Left lung (tissue), 4 donors: ENCODE measurements at regions not wholly inside any gene's neighbourhood (a gene's known extent, or its start where the extent isn't known, plus 50 kb on each side); places are given as distances from the start of the nearest gene placed in this dataset.

Experiments used
- ATAC-seq: fragments of 200-7000 bp; cut with Tn5 transposase; one replicate; pipeline ENCODE4 v1.9.1; 2020; ENCODE audit warnings: moderate library complexity
- DNase-seq, 4 donors: peaks; one replicate each; pipeline ENCODE4 v3.0.0-alpha.2; 2013 to 2020
- H3K27ac ChIP-seq, 2 donors: fragments of 200-600 bp; sonication (generic) in 1 of 2; one replicate each; pipeline versions ENCODE4 v1.5.0 to v1.8.0; 2020 to 2021
- H3K27me3 ChIP-seq, 2 donors: fragments of 200-600 bp; sonication (generic) in 1 of 2; one replicate each; pipeline versions ENCODE4 v1.5.0 to v1.8.0; 2020 to 2021
- H3K36me3 ChIP-seq, 2 donors: fragments of 200-600 bp; sonication (generic) in 1 of 2; one replicate each; pipeline versions ENCODE4 v1.5.0 to v1.8.0; 2020 to 2021
- H3K4me1 ChIP-seq, 2 donors: fragments of 200-600 bp; one replicate each; pipeline ENCODE4 v1.8.0; 2021
- H3K4me3 ChIP-seq, 2 donors: fragments of 200-600 bp; sonication (generic) in 1 of 2; one replicate each; pipeline versions ENCODE4 v1.5.0 to v1.8.0; 2020 to 2021; ENCODE audit warnings: mild to moderate bottlenecking in 1 of 2
- H3K9me3 ChIP-seq, 2 donors: fragments of 200-600 bp; sonication (generic) in 1 of 2; one replicate each; pipeline versions ENCODE4 v1.5.0 to v1.8.0; 2020 to 2021
- CTCF ChIP-seq, 2 donors: fragments of 200-600 bp; sonication (generic) in 1 of 2; IDR thresholded peaks; one replicate each; pipeline versions ENCODE4 v1.5.0 to v1.8.0; 2021; ENCODE audit warnings: antibody characterized with exemption in 2 of 2
- intact Hi-C, 2 donors: fragments of 100-400 bp; cut with DNase I; formaldehyde crosslinking; loops; one replicate each; pipeline versions ENCODE4 v1.11.2 to v1.14.2; 2022
- donor health status: DM: no; HTN: yes; CAD: no.
- donor health status: DM: no; HTN: no; CAD: no.

DNA sequence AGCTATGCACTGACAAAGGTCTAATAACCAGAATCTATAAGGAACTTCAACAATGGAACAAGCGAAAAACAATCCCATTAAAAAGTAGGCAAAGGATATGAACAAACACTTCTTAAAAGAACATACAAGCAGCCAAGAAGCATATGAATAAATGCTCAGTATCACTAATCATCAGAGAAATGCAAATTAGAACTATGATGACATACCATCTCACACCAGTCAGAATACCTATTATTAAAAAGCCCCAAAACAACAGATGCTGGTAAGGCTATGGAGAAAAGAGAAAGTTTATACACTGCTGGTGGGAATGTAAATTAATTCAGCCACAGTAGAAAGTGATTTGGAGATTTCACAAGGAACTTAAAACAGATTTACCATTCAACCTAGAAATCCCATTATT is 211.8 kb downstream of the EDN1 start:
- ATAC-seq (no peak), DNase-seq (no peak)
- Histone ChIP-seq H3K27me3 (no peaks in the 10 kb centered on the region), H3K27ac (no peak overlapping the region), H3K4me1 (no peaks in the 10 kb centered on the region), H3K9me3 (no peaks in the 10 kb centered on the region), H3K36me3 (peaks cover 0 to 4% of the 10 kb centered on the region in 2 donors), H3K4me3 (no peak overlapping the region)
- intact Hi-C loops, result no loop called here
- no peak for TF ChIP-seq CTCF (IDR thresholded peaks at IDR 0.05)

GRCh38 chr6:12504325-12504966 is 212.1 kb upstream of the PHACTR1 start:
- Histone ChIP-seq H3K9me3 (no peaks in the 10 kb centered on the region), H3K4me3 (no peak overlapping the region), H3K36me3 (peaks cover 0 to 4% of the 10 kb centered on the region in 2 donors), H3K27ac (no peak overlapping the region), H3K4me1 (no peaks in the 10 kb centered on the region), H3K27me3 (no peaks in the 10 kb centered on the region)
- ATAC-seq (peak; percentile 83), DNase-seq (no peak)
- peak; percentile 19 to 31 for TF ChIP-seq CTCF (IDR thresholded peaks at IDR 0.05)
- intact Hi-C loops, result no loop called here

DNA sequence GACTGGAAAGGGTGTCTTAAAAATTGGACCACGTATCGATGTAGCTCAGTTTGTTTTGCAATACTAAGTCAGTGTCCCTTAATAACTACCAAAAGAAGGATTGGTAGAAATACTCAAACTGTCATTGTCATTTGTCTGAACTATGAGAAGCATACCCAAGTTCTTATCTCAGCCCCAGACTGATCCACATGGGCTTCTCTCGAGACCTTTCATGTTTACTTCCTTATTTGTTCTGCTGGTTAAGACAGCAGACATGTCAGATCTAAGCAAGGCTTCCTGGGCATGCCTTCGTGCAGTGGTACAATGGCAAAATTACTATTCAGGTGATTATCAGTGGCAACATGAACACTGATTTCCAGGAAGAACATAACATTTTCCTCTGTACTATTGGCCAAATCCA is 211.1 kb upstream of the PHACTR1 start:
- H3K36me3 ChIP-seq, result peaks cover 0 to 4% of the 10 kb centered on the region in 2 donors
- no peak for DNase-seq
- H3K4me3 ChIP-seq, result no peak overlapping the region
- ATAC-seq, result no peak
- H3K27me3 ChIP-seq, result no peaks in the 10 kb centered on the region
- H3K4me1 ChIP-seq, result no peaks in the 10 kb centered on the region
- H3K9me3 ChIP-seq, result no peaks in the 10 kb centered on the region
- TF ChIP-seq CTCF (IDR thresholded peaks at IDR 0.05), result no peak
- H3K27ac ChIP-seq, result no peak overlapping the region
- intact Hi-C loops, result no loop called here

- DNase-seq, result no peak
- Histone ChIP-seq H3K27me3 (no peaks in the 10 kb centered on the region), H3K4me3 (no peak overlapping the region)
Observed at GRCh38 chr6:12506159-12506558, 210.4 kb upstream of the PHACTR1 start.

GRCh38 chr6:12507636-12508035 is 208.9 kb upstream of the PHACTR1 start:
- no peak overlapping the region for H3K27ac ChIP-seq
- ATAC-seq, result no peak
- H3K36me3 ChIP-seq, result peaks cover 0 to 4% of the 10 kb centered on the region in 2 donors
- no peak for DNase-seq
- no peak for TF ChIP-seq CTCF (IDR thresholded peaks at IDR 0.05)
- intact Hi-C loops, result no loop called here
- H3K4me1 ChIP-seq, result no peaks in the 10 kb centered on the region
- no peaks in the 10 kb centered on the region for H3K27me3 ChIP-seq
- no peaks in the 10 kb centered on the region for H3K9me3 ChIP-seq
- no peak overlapping the region for H3K4me3 ChIP-seq

More at GRCh38 chr6:12506159-12506558, 210.4 kb upstream of the PHACTR1 start:
- intact Hi-C loops, result no loop called here
- Histone ChIP-seq H3K4me1 (no peaks in the 10 kb centered on the region), H3K36me3 (peaks cover 0 to 4% of the 10 kb centered on the region in 2 donors), H3K9me3 (no peaks in the 10 kb centered on the region), H3K27ac (no peak overlapping the region)
- no peak for TF ChIP-seq CTCF (IDR thresholded peaks at IDR 0.05)
- peak; percentile 31 for ATAC-seq
